ENCODE measurements at regions not wholly inside any gene's neighbourhood (a gene's known extent, or its start where the extent isn't known, plus 50 kb on each side); places are given as distances from the start of the nearest gene placed in this dataset.

DNA sequence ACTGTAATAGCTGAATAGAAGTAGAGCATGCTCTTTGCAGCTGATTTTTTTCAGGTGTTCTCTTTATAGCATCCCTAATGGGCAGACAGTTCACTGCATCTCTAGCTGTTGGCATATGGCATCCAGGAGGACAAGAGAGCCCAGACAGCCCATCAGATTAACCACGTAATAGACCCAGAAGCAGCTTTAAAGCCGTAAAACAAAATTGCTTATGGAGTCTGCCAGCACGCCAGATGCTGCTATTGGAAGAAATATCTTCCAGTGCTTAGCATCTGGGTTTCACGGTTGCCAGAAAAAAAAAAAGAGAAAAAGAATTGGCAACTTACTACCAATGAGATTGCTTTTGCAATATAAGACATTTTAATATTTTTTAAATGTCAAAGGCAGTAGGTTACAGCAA, 869.4 kb upstream of the NUDT12 start:
- DNase-seq, result no peak

DNA sequence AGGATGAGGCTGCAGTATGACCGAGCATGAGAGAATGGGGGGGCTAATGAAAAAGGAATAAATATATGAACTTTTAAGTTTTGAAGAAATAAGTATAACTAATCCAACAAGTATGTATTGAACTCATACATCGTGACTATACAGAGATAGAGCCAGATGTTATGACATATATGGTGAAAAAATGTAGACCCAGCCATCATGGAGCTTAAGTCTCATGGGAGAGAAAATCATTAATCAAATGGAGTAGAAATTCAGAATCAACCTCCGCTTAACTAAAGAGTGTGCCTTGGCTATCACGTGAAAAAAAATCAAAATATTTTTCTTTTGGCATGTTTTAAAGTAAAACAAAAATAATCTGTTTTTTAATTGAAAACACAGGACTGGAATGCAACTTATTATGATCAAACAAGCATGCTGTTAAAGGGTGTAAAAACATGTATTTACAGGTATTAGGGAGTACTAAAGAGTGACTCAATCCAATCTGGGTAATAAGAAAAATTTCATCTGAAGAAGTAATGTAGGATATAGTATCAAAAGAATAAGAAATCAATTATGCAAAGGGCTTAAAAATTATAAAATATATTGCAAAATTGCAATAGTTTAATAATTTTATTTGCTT, 868.5 kb upstream of the NUDT12 start:
- no peak for DNase-seq

DNA sequence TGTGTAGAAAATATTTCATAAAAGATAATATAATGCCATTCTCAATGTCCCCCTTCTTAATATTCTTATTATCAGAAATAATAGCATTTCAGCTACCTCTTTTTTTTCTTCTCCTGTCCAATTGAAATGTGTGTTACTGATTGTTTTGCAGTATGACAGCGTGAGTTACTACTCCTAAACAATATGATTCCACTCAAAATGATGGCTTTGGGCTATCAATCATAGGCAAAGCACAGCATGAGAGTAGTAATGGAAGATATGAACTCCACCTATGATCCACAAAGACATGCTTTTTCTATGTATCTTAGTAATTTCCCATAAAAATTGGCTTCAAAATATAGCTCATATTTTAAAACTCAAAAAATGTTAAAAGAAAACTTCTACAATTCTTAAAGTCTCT, 867.3 kb upstream of the NUDT12 start:
- DNase-seq, result no peak

DNA sequence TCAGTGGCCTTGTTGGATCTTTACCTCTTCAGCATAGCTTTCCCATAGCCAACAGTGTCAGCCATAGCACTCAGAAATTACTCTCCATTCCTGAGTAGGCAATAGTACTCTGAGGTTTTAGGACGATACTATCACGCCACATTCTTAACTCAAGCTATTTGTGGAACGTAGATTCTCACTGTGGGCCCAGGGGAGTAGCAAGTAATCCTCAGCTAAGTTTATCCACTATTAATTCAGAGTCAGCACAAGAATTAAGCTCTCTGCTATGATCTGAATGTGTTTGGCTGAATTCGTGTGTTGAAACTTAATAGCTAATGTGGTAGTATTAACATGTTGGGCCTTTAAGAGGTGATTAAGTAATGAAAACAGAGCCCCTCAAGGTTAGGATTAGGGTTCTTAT, 858.8 kb upstream of the NUDT12 start:
- DNase-seq, result no peak

DNA sequence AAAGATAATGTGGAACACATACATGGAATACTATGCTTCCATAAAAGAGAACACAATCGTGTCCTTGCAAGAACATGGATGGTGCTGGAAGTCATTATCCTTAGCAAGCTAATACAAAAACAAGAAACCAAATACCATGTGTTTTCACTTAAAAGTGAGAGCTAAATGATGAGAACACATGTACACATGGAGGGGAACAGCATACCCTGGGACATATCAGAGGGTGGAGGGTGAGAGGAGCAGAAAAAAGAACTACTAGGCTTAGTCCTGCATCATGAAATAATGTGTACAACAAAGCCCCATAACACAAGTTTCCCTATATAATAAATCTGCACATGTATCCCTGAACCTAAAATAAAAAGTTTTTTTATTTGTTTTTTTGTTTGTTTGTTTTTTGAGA, 855.5 kb upstream of the NUDT12 start:
- no peak for DNase-seq

DNA sequence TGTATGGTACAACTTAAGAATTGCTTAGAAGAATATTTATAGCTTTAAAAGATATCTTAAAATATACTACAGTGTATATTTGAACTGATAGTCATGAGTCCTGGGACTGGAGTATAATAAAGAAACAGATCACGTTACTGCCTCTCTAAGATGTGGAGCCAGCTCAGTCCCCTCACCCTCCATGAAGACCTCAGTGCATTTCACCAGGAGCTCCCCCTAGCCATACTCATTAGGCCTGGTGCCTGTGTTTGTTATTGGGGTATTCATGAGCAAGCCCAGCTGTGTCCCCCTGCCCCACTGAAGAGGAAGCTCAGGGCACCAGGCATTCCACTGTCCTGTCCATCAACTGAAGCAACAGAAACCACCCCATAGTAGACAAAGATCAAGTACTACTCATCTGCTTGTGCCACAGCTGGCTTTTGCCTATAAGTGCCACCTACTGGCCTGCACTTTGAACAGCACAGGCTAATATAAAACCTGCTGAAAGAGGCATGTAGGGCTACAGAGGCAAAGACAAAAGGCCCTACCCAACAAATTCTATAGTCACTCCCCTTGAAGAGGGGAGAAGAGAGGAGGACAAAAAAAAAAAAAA, 850.2 kb upstream of the NUDT12 start:
- no peak for DNase-seq

DNA sequence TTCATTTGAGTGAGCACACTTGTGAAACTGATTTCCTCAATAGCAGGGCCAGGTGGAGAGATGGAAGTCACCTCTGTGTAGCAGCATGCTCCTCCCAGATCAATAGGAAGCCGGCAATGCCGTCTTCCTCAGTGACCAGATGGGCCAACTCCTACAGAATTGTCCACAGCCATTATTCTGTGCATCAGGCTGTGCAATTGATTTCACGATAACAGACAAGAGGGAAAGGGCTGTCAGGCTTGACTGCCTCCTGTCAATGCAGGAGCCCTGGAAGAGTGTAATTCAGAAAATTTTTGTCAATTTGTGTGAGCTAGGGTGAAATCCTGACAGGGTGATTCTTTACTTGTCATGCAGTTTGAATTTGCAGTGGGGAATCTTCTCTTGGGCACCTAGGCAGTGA, 838.4 kb upstream of the NUDT12 start:
- DNase-seq, result no peak

DNA sequence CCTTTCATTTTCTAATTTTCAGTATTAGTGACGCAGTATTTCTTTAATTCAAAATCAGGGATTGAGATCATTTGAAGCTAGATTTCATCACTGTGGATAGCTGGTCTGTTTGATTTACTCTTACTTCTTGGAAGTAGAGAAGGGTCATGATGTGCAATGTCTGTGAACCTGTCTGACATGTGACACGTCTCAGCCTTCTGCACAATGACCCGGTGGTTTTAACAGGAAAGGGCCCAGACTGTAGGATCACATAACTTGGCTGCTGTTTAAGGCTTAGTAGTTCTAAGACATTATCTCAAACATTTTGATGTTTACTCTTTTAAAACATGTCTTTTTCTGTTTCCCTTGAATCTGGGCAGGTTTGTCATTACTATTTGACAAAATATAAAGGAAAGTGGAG, 823.3 kb upstream of the NUDT12 start:
- no peak for DNase-seq

DNA sequence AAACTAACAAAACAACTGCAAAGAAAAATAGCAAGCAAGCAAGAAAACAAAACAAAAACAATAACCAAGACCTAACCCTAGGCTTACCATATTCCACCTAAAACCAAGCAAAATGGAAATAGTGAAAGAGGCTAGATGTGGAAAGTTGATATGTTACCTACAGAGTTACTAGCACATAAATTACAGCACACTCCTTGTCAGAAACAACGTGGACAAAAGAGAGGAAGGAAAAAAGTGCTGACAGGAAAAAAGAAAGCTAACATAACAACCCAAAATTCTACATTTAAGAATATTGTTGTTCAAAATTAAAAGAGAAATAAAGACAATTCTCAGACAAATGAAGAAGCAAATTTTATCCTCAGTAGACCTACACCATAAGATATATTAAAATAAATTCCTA, 812.8 kb upstream of the NUDT12 start:
- no peak for DNase-seq

DNA sequence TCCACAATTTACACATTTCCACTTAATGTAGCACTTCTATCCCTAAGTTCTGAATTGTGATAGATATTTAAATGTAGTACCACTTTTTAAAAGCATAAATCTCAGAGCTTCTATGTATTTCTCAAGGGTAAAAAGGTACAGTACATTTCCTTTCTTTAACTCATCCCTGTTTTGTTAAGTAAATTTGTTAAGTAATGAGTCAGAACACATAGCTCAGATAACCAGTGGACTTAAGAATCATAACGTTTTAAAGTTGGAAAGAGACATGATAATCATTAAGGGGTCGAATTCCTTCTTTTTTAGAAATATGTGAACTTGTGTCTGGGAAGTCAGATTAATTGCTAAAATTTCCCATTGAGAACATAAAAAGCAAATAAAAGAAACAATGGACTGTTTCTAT, 810.2 kb upstream of the NUDT12 start:
- no peak for DNase-seq

DNA sequence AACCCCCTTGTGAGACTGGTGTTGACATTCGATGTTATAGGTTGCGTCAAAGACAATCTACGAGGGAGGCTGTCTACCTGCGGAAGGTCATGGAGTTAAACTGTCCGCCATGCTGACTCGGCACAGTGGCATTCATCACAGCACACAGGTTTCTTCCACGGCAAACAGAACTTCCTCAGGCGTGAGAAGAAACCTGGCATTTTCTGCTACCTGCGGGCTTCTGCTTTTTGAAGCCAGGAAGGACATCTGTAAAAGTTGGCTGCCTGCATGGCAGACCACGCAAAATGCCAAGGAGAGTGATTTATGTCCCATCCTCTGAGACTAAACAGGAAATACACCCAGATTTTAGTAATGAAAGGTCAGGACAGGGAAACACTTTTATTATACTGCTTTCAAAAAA, 809.8 kb upstream of the NUDT12 start:
- DNase-seq, result no peak

DNA sequence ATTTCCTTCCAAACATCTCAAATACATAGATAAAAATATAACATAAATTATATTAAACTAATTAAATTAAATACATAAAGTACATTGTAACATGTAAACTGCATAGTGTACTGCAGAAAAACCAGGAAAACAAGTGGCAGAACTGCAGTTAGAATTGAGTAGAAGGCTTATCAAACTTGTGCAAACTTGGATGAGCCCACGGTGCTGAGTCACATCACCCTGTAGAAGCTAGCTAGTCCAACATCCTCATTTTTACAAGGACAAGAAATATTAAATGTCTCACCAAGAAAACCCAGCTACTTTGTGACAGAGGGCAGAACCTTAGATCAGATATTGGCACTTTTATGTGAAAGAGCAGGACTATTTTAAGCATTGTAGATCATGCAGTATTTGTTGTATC, 807.9 kb upstream of the NUDT12 start:
- no peak for DNase-seq

DNA sequence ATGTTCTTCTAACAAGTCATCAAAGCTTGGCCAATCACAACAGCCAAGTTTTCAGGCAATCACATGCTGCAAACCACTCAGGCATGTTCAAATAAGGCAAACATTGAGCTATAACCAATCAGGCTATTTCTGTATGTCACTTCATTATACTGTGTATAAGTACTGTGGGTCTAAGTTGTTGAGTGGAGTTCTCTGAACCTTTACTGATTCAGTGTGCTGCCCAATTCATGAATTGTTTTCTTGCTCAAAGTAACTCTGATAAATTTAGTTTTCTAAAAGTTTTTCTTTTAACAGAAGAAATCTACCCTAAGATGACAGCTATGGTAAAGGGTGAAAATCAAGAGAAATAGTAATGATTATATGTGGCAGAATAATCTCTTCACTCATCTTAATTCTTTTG, 805.4 kb upstream of the NUDT12 start:
- DNase-seq, result no peak

DNA sequence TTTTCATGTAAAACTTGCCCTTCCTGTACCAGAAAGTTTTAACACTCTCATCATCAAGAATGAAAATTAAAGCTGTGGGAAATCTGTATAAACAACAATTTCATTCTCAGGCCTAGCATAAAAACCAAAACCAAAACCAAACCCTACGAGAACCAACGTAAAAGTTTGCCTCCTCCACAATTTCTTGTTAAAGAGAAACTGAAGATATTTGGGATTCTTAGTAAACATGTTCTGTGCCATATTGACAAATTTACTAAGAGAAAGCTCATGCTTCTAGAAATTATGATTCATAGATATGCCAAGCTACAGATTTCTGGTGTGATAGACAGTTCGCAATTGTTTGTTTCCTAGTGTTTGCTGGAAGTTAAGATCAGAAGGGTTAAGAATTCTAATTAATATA, 801.0 kb upstream of the NUDT12 start:
- DNase-seq, result no peak

DNA sequence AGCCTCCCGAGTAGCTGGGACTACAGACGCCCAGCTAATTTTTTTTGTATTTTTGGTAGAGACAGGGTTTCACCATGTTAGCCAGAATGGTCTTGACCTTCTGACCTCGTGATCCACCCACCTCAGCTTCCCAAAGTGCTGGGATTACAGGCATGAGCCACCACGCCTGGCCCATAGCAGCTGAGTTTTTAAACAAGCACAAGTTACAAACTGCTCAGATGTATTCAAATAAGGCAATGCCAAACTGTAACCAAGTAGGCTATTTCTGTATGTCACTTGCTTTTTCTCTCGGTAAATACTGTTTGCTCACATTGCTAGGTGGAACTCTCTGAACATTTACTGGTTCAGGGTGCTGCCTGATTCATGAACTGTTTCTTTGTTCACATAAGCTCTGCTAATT, 799.3 kb upstream of the NUDT12 start:
- no peak for DNase-seq

DNA sequence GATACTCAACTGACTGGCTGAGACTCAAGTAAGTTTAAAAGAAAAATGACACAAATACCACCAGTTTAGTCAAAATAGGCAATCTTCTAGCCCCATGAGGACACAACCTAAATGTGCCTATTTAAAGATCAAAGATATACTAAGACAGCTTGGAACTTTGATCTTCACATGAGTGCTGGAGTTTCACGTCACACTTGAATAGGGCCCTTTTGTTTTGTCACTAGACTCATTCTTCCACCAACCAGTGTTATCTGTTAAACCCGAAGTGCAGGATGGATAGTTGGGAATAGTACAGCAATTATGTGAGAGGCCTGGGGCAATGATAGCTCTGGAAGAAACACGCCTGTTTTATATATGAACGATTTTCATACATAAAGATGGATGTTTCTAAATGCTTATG, 792.8 kb upstream of the NUDT12 start:
- DNase-seq, result no peak

DNA sequence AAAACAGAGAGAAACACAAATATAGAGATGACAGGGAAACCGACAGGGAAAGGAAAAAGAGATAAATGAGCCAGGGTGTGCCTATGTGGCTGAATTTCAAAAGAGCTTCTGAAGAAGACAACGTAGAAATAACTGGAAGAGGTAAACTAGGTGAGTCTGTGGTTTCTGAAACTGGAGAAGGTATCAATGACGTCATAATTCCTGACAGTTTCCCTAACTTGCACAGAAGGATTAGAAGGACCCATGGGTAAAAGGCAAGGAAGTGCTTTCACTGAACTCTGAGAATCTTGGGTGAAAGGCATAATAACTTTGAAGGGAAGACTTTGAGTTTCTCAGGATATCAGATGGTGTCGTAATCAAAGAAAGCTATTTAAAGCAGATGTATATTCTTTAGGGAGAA, 790.8 kb upstream of the NUDT12 start:
- DNase-seq, result no peak

DNA sequence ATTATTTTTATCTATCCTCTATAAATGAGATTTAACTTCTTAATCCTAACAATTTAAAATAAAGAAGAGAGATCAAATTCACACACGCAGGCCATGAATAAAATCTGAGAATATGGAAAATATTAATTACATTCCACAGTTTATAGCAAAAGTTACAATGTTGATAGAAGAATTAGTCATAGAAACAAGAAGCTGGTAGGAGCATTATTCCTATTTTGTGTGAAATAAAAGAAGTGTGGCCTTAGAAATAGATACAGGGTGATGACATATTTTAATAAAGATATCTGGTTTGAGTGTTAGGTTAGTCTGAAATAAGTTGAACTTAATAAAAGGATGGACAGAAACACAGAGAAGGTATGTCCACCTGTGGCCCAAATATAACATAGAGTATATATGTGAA, 790.4 kb upstream of the NUDT12 start:
- no peak for DNase-seq

DNA sequence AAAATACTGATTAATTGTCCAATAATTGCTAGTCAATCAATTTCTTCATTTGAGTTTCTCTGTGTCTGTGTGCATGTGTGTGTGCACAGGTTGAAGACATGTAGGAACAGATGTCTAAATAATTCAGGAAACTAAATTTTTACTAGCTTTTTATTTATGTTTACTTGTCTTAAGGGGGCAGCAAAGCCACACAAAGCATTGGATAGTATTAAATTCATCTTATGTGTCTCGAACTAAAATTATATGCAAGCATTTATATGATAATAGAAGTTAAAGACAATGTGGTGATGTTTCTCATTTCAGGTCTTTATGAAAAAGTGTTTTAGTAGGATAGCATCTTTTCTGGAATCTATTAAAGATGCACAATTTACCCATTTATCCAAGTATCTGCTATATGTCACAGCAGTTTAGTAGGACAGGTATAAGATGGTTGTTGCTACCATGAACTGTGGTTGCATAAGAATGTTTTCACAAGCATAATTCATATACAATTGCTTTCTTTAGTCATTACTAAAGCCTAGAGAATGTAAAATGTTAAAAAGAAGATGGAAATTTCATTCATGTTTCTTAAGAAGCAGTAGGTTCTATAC, 784.6 kb upstream of the NUDT12 start:
- no peak for DNase-seq

DNA sequence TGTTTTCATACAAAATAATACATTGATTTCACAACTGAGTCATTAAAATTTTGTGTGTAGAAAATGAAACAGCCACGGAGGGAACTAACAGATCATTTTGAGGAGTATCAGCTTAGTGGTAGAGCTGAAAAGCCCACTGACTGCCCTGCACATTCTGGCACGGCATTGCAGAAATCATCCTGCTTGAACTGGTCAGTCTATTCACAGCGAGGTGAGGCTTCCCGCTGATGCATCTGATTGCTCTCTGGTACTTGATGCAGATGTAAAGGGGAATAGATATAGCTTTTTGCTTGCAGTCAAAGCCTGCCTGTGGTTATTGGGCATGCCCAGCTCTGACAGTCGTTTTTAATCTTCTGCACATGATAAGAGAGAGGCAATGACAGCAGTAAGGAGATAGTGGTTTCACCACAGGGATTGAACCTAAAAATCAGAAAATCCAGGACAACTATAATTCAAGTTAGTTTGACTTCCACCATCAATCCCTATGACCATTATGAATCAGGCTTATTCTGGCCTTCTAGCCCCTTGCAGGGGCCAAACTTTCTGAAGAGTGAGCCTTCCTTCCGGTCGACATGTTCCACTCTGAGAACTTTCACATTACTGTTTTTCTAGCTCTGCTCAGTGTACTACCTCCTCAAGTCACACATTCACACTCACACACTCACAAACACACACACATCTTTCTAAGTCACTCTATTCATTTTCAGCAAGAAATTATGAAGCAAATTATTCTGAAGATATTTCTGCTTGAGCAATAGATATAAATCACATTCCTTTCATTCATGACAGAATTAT, 782.8 kb upstream of the NUDT12 start:
- no peak for DNase-seq

DNA sequence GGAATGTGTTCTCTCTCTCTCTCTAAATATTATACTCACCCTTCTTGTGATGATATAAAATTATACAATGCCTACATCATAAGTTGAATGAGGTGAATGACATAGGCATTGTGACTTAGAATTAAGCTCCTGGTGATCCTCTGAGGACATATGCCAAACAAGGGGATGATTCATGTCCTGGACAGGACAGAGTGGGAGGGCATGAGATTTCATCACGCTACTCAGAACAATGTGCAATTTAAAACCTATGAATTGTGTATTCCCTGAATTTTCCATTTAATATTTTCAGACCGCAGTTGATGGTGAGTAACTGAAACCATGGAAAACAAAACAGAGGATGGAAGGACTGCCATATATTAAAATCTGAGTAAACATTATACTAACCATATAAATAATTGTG, 782.2 kb upstream of the NUDT12 start:
- DNase-seq, result no peak

DNA sequence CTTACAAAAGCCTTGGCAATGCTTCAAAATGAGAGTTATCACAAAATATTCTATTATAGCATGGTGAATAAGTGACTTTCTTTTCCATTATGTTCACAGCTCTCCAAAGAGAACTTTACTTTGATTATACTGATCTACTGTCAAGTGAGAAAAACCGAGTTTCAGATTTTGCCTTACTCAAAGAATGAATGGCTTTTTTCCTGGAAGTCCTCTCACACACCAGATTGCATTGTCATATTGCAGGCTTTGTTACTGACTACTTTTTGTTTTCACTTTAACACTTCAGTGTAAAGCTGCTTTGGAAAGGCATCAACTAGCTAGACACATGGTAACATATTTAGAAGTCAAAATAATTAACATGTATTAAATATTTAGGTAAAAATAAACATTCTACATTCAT, 765.2 kb upstream of the NUDT12 start:
- DNase-seq, result no peak

DNA sequence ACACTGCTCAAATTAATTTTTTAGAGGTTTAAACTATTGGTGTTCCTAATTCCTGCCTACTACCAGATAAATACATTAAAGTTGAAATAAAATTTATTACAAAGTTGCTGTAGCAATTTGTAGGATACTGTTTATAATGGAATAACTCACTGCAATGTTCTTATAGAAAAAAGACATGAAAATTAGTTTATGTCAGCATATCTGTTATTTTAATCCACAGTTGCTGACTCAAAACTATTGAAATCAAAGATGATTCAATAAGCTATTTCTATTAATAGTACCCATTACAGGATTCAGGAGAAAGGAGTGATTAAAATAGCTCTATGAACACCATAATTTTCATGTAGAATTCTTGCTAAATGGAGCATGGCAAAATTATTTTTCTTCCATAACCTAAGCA, 764.4 kb upstream of the NUDT12 start:
- DNase-seq, result no peak

DNA sequence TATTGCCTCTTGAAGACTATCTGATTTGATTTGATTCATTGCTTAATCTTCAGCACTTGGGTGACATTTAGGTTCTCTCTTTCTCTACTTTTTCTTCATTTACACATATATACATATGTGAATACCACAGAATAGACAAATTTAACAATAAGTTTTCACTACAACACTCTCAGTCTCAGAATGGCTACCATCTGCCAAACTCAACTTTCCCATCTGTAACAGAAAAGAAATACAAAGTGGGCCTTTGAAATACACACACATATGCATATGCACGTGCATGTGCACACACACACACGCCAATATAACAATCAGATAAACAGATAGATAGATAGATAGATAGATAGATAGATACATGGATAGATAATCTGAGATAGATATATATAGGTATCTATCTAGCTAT, 762.8 kb upstream of the NUDT12 start:
- no peak for DNase-seq
